HG03103 (cell line): ENCODE measurements at regions not wholly inside any gene's neighbourhood (a gene's known extent, or its start where the extent isn't known, plus 50 kb on each side); places are given as distances from the start of the nearest gene placed in this dataset.
"Not testable (repeated sequence)": the region's sequence is repeated elsewhere in the genome, so short reads cannot be mapped to it uniquely, and the experiment has no call there.

ENCODE experiments used
- ATAC-seq: cut with Tn5 transposase; IDR thresholded peaks from one replicate; pipeline ENCODE4 v1.9.1; 2021; ENCODE audit warnings: low read depth; ENCODE audit not compliant: unreplicated experiment

- no peak for ATAC-seq
Observed at GRCh38 chr2:150863691-150864090, 376.2 kb upstream of the RND3 start.

- no peak for ATAC-seq
Observed at GRCh38 chr2:150860301-150860700, 372.8 kb upstream of the RND3 start.

GRCh38 chr2:150859877-150860276 lies 372.4 kb upstream of the RND3 start:
- ATAC-seq = no peak

GRCh38 chr2:150859162-150859561 lies 371.7 kb upstream of the RND3 start:
- ATAC-seq = no peak

GRCh38 chr2:150858382-150858781 lies 370.9 kb upstream of the RND3 start:
- no peak for ATAC-seq

GRCh38 chr2:150856596-150857281 lies 369.3 kb upstream of the RND3 start:
- no peak for ATAC-seq

- ATAC-seq = no peak
Observed at GRCh38 chr2:150853263-150853662, 365.8 kb upstream of the RND3 start.

- ATAC-seq = no peak
Observed at GRCh38 chr2:150850641-150851040, 363.2 kb upstream of the RND3 start.

GRCh38 chr2:150847578-150847977 lies 360.1 kb upstream of the RND3 start:
- no peak for ATAC-seq

- ATAC-seq = no peak
Observed at GRCh38 chr2:150846691-150847090, 359.2 kb upstream of the RND3 start.

GRCh38 chr2:150832686-150833085 lies 345.2 kb upstream of the RND3 start:
- ATAC-seq = no peak

- ATAC-seq = no peak
Observed at GRCh38 chr2:150824118-150824517, 336.7 kb upstream of the RND3 start.

GRCh38 chr2:150817422-150817821 lies 330.0 kb upstream of the RND3 start:
- ATAC-seq = no peak

- no peak for ATAC-seq
Observed at GRCh38 chr2:150812664-150813367, 325.3 kb upstream of the RND3 start.

- ATAC-seq = no peak
Observed at GRCh38 chr2:150812066-150812465, 324.6 kb upstream of the RND3 start.

GRCh38 chr2:150811259-150811855 lies 323.9 kb upstream of the RND3 start:
- no peak for ATAC-seq

- ATAC-seq = no peak
Observed at GRCh38 chr2:150809103-150809502, 321.6 kb upstream of the RND3 start.

GRCh38 chr2:150806336-150806735 lies 318.9 kb upstream of the RND3 start:
- no peak for ATAC-seq

- no peak for ATAC-seq
Observed at GRCh38 chr2:150803689-150804398, 316.4 kb upstream of the RND3 start.

GRCh38 chr2:150802635-150803034 lies 315.2 kb upstream of the RND3 start:
- ATAC-seq = no peak

- ATAC-seq = not testable (repeated sequence)
Observed at GRCh38 chr2:150796236-150796635, 308.8 kb upstream of the RND3 start.
